Activated CD8-positive, alpha-beta memory T cell treated with anti-CD3 and anti-CD28 coated beads, Interleukin-2, amount 50 U/mL, for 24 hours (primary cell): ENCODE measurements at regions not wholly inside any gene's neighbourhood (a gene's known extent, or its start where the extent isn't known, plus 50 kb on each side); places are given as distances from the start of the nearest gene placed in this dataset.

Experiments
- DNase-seq: peaks from one replicate; pipeline ENCODE4 v3.0.0-alpha.2; 2020; ENCODE audit errors: extremely low read depth

DNA sequence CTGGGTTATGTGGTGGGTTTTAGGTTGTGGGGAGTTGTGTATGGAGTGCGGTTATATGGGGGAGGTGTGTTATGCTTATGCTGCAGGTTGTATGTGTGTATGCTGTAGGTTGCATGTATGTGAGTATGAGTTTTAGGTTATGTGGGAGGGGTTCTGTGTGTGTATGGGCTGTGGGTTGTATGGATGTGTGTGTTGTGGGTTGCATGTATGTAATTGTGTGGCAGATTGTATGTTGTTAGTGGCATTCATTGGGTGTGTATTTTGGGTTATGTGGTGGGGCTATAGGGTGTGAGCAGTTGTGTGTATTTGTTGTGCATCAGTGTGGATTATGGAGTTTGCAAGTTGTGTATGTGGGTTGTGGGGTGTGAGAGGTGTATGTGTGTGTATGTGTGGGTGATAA, 277.4 kb downstream of the NPIPA8 start:
- no peak for DNase-seq

GRCh38 chr16:18055411-18055916, 281.1 kb downstream of the NPIPA8 start:
- no peak for DNase-seq

GRCh38 chr16:18050777-18051176, 285.8 kb downstream of the NPIPA8 start:
- no peak for DNase-seq

- DNase-seq = no peak
These were observed 286.3 kb downstream of the NPIPA8 start for GRCh38 chr16:18050234-18050633.

DNA sequence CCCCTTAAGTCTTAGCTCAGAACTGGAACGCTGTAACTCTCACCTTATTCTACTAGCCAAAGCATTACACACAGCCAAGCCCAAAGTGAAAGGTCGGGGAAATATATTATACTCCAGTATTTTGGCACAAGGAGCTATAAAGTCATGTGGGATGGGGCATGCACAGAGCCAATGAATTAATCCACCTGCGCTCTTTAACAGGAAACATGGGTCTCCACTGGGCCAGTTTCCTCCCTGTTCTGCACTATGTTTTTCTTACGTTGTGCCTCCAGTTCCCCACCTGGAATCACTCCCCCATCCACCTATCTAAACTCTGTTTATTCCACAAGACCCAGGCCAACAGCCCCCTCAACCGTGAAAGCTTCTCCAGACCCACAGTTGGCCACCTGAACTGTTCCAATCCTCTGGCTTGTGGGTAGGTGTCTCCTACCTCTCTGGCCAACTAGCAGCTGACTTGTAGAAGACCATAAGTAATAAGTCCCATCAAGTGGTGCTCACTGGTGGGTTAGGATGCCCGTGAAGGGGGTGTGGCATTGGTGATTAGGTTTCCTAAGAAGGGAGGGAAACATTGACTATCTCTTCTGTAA, 286.9 kb downstream of the NPIPA8 start:
- no peak for DNase-seq

DNA sequence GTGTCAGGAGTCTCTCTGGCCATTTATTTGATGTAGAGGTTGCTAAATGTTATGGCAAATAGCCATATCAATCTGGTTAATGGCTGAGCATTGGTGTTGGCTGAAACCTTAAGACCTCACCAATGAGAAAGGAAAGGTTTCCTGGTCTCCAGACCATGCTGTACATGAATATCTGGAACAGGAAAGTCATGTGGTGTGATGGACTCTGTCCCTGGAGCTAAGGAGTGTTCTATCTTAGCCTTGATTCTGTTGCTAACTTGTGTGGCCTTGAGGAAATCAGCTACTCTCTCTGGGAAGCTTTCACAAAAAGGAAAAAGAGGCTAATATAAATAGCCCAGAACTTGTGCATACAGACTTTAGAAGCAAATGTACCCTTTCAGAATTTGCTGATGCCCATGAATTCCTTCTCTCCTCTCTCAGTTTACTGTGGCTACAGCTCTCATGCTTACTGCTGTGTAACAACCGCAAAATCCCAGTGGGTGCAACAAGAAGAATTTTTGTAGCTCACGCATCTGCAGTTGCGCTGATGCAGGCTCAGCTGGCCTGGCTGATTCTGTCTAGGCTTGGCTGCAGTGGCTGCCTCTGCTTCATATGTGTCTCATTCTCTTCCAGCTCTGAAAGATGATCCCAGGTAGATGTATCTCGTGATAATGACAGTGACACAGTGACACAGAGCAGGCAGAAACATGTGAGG, 287.5 kb downstream of the NPIPA8 start:
- DNase-seq = no peak

GRCh38 chr16:18047761-18048160, 288.8 kb downstream of the NPIPA8 start:
- DNase-seq = no peak

- DNase-seq = no peak
These were observed 291.2 kb downstream of the NPIPA8 start for GRCh38 chr16:18045356-18045755.

- no peak for DNase-seq
These were observed 294.4 kb downstream of the NPIPA8 start for GRCh38 chr16:18041864-18042834.

DNA sequence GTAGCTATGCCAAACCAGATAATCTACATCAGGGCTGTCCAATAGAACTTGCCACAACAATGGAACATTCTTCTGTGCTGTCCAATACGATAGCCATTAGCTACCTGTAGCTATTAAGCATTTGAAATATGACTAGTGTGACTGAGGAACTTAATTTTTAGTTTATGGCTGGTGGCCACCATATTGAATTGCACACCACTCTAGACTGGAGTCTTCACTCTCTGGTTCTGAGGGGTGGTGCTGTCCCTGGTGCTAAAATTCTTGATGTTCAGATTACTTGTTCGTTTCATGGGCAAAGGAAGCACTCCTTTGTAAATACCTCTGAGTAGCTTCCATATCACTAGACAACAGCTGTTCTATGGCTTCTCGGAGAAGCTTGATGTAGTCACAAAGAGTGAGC, 296.6 kb downstream of the NPIPA8 start:
- no peak for DNase-seq

- DNase-seq = no peak
These were observed 299.5 kb downstream of the NPIPA8 start for GRCh38 chr16:18037051-18037450.

DNA sequence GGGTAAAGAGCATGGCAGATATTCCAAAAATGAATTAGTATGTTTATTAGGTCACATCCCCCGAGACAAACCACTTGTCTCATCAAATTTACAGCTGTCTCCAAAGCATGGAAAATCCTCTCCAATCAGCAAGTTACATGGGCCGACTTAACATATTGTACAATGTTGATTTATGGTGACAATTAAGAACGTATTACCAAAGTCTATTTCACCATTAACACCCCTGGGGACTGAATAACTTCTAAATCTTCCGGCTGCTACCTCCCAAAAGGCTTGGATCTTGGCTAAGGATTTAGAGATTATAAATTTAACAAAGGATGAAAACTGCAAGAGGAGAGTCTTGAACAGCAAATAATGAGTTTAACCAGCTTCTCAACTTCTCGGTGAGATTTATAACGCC, 311.9 kb downstream of the NPIPA8 start:
- DNase-seq = no peak

- DNase-seq = no peak
These were observed 318.2 kb downstream of the NPIPA8 start for GRCh38 chr16:18018376-18018775.

- DNase-seq = no peak
These were observed 322.7 kb downstream of the NPIPA8 start for GRCh38 chr16:18013863-18014262.

DNA sequence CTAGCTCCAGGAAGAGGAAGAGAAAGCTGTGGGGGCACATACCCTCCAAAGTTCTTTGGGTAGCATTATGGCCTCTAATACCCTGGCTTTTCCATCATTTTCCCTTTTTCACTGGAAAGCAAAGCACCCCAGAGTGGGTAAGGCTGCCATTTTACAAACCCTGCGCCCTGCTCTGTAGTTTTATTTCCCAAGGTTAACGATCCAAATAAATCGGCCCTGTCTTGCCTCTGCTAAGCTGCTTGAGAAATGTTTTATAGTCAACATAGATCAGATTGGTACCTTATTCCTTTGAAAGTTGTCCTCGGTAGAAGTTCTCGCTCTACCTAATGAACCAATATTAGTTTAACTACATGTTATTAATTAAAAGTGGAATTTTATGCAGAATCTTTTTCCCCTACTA, 328.2 kb downstream of the NPIPA8 start:
- DNase-seq = no peak

- no peak for DNase-seq
These were observed 333.5 kb downstream of the NPIPA8 start for GRCh38 chr16:18003033-18003432.

DNA sequence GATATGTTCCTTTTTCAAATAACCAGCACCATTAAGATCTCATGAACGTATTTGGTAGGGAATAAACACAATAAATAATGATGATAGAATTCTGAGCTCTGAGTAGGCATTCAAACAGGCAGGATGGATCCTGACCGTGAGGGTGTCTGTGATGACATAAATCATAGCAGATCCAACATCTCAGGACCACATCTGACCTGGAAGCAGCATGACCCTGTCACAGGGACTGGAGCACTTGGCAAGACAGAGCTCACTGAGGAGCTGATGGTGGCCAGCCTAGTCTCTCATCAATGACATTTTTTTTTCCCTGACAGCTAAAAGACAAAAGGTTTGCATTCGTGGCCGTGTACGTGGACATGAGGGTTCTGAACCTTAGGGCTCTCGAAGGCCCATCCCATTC, 337.5 kb downstream of the NPIPA8 start:
- no peak for DNase-seq

DNA sequence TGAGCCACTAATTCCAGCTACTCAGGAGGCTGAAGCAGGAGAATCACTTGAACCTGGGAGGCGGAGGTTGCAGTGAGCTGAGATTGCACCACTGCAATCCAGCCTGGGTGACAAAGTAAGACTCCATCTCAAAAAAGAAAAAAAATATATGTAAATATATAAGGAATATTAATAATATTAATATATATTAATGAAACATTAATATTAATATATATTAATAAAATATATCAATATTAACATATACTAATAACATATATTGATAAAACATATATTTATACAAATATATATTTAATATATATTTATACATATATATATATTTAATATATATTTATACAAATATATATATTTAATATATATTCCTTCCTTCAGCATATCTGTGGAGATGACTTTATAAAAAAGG, 338.0 kb downstream of the NPIPA8 start:
- DNase-seq = no peak

DNA sequence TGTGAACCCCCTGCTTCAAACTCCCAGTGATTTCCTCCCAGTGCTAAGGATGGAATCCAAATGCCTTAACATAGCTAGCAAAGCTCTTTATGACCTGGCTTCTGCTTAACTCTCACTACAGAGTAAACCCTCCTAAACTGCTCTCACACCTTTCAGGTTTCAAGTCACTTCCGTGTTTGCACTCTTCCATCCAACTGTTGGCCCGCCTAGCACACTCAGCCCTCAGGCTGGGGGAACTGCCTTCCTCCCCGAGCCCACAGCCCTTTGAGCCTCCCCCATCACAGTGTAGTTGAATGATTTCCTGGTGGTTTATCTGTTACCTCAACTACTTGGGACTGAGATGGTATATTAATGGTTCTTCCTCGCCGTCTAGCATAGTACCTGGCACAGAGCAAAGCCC, 342.5 kb downstream of the NPIPA8 start:
- DNase-seq = no peak

DNA sequence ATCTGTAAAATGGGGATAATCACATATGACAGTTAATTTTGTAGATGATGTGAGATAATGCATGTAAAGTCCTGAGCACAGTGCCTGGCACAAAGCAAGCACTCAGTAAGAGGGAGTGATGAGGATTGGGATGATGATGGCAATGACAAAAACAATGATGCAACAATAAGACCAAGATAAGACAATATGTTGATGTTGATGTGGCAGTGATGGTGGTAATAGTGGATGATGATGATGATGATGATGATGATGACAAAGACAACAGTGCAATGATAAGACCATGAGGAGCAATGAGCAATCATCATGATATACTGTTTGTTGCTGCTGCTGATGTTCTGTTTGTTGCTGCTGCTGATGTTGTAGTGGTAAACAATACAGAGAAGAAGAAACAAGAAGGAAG, 344.1 kb downstream of the NPIPA8 start:
- no peak for DNase-seq

- DNase-seq = no peak
These were observed 347.3 kb downstream of the NPIPA8 start for GRCh38 chr16:17989255-17989654.

DNA sequence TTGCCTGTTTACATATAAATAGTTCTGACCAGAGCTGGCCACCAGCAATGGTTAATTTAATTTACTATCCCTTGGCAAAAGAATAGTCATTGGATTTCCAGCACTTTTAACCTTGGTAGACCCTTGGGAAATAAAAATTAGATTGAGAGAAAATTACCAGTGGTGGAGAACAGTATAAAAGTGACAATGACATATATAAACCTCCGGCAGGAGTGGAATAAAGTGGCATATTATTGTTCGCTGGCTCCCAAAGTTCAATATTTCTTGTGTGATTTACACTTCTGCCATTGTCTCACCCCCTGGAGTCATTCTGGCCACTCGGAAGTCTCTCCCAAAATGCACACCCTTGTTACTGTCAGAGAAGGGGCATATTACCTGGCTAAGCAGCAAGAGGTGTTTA, 347.7 kb downstream of the NPIPA8 start:
- no peak for DNase-seq

- no peak for DNase-seq
These were observed 349.5 kb downstream of the NPIPA8 start for GRCh38 chr16:17986991-17987390.
